ENCODE measurements at regions not wholly inside any gene's neighbourhood (a gene's known extent, or its start where the extent isn't known, plus 50 kb on each side); places are given as distances from the start of the nearest gene placed in this dataset.

DNA sequence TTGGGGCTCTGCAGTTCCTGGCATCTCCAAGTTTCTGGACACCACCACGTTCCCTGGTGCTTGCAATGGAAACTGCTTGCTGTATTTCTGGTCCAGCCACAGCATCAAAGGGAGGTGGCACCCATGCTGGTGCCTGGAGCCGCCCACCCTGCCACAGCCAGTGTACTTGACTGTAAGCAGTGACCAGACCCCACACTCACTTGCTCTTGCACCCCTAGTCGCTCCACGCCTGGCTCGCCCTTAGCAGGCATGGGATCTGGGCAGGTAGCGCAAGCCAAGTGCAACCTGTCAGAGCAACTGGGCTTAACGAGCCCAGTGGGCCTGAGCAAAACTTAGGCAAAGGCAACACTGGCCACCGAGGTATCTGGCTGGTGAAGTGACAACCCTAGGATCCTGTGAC lies 648.2 kb upstream of the PCDH9 start:
- TF ChIP-seq CTCF (IDR thresholded peaks at IDR 0.05; ENCODE audit: low read depth, low read length, poor library complexity, severe bottlenecking) (no peak), EZH2phosphoT487 (IDR thresholded peaks at IDR 0.05; ENCODE audit: borderline replicate concordance, low read length) (no peak)

All from DOHH2 (cell line).